Cerebellar cortex (tissue), 1 donor: ENCODE measurements at regions not wholly inside any gene's neighbourhood (a gene's known extent, or its start where the extent isn't known, plus 50 kb on each side); places are given as distances from the start of the nearest gene placed in this dataset.

Experiments
- DNase-seq: peaks from one replicate; pipeline ENCODE4 v3.0.0-alpha.2; 2015; ENCODE audit warnings: low spot score

DNA sequence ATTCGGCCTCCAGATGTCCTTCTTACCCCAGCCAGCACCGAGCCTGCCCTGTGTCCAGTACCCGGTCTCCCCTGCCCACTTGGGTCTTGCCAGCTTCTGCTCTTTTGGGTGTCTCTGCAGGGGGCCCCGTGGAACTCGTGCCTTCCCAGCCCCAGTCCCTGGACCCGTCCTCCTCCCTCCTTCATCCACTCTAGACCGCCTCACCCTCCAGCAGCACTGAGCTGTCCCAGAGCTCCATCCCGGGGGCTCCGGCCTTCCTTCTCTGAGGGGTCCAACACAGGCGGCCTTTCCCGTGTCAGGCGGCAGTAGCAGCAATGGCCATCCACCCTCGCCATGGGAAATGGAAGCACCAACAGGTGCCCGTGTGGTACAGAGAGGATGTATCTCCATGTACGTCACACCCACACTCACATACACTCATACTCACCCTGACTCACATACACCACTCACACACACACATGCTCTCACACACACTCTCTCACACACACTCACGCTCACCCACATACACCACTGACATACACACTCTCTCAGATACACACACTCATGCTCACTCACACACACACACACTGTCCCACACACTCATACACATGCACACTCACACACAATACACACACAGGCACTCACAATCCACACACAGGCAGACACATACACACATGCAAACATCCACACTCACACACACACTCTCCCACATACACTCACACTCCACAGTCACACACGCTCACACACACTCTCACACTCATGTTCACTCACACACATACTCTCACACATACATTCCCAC, 827.5 kb upstream of the SALL3 start:
- DNase-seq = no peak

DNA sequence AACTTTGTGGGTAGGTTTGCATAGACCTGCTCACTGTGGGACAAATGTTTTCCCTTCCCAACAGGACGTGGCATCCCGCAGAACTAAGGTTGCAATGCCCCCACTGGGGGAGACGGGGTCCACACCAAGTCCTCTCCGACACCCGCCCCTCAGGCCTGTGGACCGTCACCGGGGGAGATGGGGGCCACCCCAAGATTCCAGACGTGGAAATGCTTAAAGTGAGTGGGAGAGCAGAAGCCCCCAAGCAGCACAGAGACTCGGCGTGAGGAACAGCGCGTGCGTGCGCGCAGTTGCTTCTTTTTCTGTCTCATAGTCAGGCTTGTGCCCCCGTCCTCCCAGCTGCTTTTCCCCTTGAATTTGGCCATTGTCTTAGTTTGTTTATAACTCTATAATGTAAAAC, 826.3 kb upstream of the SALL3 start:
- no peak for DNase-seq

DNA sequence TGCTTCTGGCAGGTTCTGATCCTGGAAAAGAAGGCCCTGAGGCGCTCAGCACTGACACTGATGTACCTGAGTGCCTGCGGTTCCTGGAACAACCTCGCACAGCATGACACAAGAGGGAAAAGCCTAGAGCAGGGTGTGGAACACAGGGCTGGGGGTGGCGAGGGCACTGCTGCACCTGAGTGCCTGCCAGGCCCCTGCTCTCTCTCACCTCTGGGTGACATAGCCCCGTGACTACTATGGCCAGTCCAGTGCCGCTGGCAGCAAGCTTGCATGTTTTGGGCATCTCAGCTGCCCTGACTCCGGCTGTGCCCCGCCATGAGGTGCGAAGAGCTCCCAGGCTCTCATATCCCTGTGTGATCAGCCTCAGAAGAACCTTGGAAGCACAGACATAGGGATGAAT, 825.2 kb upstream of the SALL3 start:
- no peak for DNase-seq

DNA sequence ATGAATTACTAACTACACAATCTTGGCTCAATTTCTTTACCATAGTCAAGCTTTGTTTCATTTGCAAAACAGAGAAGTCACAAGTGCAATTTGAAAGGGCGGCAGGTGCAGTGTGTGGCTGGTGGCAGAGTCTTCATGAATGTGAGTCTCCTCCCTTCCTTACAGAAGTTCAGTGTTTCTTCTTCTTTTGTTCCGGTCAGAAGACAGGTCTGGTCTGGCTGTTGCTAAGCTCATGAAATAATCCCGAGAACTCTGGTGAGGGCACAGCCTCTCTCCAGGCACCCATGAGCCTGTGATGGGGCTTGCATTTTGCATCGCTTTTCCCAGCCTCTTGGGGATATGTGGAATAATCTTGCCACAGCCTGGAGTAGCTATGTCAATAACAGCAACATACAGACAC, 824.8 kb upstream of the SALL3 start:
- DNase-seq = no peak

DNA sequence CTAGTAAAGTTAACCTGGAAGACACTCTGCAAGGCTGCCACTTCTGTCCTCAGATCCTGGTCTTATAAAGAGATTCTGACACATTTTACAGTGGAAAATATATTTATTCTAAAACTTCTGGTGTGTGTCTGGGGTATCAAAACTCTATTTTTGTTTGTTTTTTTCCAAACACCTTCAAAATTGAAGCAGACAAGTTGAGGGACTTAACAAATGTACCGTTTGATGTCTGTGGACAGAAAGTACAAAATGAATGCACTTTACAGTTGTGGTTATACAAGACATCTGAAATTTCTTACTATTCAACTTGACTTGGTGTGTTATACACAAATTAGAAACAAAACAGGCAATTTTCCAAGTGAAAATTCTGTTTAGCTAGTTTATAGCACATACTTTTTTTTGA, 823.2 kb upstream of the SALL3 start:
- DNase-seq = no peak

DNA sequence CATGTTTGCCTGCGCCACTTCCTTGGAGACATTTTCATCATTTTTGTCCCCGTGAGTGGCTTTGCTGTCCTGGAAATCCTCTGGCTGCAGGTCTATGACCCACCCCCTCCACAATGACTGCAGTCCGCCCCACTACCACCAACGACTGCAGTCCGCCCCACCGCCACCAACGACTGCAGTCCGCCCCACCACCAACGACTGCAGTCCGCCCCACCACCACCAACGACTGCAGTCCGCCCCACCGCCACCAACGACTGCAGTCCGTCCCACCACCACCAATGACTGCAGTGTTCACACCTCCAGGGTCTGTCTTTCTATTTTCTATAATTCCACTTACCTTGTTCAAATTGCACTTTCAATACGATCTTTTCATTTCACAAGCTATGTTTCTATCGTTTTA, 820.7 kb upstream of the SALL3 start:
- DNase-seq = no peak

DNA sequence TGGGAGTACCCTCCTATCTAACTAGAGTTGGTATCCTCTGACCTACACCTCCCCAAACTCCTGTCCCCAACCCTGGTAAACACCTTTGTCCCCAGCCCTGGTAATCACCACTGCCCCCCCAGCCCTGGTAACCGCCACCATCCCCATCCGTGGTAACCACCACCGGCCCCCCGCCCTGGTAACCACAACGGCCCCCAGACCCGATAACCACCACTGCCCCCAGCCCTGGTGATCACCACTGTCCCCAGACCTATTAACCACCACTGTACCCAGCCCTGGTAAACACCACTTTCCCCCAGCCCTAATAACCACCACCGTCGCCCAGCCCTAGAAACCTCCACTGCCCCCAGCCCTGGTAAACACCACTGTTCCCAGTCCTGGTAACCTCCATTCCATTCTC, 820.2 kb upstream of the SALL3 start:
- DNase-seq = no peak

DNA sequence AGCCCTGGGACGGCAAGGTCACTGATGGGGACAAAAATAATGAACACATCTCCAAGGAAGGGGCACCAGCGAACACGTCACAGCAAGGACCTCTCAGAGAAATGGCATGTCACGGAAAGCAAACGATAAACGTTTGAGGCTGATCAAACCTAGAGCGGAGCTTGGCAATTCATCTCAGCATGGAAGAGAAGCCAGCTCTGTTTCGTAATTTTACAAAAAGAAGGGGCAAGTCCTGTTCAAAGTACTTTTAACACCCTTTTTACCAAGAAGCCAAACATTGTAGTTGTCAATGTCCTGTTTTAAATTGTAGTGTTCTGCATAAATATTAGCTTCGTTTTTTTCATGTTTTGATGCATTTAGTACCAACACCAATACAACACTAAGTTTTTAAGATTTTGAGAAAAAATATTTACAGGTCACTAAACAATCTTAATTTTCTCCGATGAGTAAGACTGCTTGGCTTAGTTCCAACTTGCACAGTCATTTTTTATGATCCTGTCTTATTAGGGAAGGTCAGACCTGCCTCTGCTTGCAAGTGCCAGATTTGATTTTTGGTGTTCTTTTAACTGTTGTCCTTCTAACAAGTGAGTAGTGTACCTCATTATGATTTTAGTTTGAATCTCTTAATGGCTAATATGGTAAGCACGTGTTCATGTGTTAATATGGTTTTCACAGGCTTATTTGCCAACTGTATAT, 818.5 kb upstream of the SALL3 start:
- DNase-seq = no peak

DNA sequence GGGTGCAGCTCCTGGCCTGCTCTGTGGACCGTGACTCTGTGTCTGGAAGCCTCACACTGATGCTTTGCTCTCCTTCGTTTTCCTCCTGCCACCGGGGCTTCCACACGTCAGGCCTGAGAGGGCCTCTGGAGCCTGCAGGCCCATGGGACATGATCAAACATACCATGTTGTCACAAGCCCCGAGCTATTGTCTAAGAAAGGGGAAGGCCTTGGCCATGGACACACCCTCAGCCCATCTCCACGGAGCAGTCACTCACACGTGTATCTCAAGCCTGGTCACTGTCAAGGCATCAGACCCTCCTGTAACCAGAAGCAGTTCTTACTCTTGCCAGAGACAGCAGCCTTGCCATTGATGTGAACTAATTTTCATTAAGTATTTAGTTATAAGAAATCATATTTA, 814.1 kb upstream of the SALL3 start:
- no peak for DNase-seq

DNA sequence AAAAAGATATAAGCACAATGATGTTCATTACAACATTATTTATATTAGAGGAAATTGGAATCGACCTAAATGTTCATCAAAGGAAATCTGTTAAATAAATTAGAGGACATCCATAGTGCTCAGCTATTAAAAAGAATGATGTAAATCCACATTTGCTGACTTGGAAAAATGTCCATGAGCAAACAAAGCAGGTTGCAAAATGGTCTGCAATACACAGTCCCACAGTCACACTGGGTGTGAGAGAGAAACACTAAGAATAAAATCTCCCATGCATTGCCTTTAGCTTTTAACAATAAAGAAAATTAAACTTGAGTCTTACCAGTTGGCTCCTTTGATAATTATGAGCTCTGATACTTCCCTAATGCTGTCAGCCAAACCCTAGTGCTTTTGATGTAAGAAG, 811.1 kb upstream of the SALL3 start:
- no peak for DNase-seq

DNA sequence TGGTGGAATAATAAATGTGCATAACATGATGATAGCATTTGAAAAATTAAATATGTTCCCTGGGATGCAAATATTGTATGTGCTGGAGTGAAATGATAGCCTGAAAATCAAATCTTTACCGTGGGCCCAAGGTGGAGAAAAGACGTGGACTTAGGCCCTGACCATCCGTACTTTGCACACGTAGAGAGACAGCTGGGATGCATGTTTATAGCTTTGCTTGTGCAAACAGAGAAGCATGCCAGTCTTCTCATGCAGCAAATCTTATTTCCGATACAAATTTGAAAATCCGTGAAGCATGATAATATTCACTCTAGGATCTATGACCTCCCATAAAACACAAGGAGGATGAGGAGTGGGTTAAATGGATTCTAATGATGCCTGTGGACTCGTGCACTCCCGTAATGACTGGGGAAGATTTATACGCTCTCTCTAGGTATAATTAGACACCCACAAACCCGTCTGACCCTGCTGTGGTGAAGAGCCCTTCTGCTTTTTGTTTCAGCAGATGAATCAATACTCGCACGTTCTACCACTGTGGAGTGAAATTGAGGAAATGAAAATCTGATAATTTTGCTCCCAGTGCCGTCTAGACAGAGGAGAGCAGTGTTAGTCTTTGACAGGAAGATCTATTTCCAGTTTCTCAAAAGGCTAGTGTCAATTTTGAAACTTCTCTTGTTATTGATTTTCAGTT, 810.3 kb upstream of the SALL3 start:
- no peak for DNase-seq

DNA sequence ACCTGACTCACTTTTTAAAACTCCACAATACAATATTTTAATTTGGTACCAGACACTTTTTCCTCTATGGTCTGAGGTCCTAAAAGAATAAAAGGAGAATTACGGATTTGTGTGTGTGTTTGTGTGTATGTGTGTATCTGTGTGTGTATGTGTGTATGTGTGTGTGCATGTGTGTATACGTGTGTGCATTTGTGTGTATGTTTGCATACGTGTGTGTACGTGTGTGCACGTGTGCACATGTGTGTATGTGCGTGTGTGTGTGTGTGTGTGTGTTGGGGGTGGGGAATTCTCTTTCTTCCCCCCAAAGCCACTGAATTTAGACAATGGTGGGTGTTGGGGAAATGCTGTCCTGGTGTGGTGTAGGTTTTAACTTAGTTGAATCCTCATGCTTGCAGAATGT, 807.7 kb upstream of the SALL3 start:
- DNase-seq = no peak

DNA sequence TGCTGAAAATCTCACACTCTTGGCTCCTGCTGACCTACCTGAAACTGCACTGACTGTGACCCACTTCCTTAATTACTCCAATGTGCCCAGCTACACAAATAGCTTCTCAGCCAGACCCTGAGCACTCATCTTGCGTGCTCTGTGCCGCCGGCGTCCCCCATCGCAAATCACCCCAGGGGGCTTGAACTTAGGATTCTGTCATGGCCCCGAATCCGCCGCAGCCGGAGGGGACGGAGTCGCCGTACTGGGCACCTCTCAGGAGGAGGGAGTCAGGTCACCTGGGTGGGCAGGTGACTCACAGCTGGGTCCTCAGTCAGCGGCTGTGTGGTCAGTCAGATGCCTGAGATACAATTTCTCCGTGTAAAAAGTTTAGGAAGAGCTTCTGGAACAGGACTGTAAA, 804.9 kb upstream of the SALL3 start:
- DNase-seq = no peak

DNA sequence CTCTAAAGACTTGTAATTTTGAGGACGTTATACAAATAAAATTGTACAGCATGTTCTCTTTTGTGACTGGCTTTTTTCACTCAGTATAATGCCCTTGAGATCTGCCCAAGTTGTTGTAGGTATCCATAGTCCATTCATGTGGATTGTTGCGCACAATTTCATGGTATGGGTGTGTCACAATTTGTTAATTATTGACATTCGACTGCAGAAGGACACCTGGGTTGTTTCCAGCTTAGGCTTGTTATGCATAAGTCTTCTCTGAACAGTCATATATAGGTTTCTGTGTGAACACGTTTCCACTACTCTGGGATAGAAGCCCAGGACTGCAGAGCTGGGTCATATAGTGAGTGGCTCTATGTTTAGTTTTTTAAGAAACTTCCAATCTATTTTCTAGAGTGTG, 800.8 kb upstream of the SALL3 start:
- no peak for DNase-seq

DNA sequence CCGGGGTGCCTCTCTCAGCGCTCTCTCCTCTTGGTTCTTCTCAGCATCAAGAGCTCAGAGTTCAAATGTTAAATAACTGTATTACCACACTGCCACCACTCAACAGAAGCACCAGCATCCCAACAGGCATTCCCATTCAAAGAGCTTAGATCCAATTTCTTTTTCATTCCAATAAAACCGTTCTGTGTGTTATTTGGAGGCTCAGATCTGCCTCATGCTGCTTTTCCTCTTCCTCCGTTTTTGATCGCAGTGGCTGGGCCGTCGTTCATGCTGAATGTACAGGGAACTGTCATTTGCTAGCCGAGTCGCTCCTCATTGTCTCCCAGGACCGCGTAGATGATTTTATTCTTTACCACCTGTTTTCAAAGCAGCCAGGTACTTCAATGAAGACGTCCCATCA, 798.9 kb upstream of the SALL3 start:
- DNase-seq = no peak

DNA sequence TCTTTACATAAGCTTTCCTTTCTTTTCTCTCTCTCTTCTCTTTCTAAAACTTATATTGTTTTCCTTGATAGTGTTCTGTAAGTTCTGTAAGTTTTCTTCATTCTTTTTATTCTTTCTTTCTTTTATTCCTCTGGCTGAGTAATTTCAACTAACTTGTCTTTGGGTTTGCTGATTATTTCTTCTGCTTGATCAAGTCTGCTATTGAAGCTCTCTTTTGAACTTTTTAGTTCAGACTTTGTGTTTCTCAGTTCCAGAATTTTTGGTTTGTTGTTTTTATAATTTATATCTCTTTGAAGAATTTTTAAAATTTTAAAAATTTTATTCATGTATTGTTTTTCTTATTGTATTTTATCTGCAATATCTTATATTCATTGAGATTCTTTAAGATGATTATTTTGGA, 795.8 kb upstream of the SALL3 start:
- DNase-seq = no peak

DNA sequence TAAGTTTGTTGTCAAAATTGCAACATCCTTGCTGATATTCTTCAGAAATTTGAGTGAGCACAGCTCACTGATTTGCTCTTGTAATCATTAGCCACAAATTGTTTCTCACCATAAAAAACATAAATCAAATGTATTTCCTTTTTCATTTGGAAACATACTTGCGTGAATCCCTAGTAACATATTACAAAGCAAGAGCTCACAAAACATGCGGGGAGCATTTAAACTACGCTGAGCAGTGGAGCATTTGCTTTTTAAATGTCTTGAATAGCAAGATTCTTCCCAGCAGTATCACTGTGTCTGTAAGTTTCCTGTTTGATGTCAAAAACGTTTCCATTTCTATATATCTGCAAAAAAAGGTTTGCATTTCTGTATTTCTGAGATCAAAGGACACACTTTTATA, 788.3 kb upstream of the SALL3 start:
- DNase-seq = no peak

DNA sequence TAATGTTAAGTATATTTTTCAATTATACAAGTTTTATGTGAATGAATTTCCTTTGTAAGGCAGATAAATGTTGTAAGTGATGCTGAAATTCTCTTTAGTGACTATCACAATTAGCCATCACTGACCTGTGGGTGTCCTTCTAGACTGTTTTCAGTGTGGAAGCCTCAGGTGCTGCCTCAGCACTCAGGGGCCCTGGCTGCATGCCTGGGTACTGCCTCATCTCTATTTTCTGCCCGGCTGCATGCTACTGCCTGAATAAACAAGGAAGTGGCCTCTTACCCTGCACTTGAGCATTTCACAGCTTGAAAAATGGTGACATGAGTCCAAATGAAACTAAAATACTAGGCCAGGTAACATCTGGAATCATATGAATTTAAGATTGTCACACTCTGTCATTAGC, 787.6 kb upstream of the SALL3 start:
- DNase-seq = no peak

DNA sequence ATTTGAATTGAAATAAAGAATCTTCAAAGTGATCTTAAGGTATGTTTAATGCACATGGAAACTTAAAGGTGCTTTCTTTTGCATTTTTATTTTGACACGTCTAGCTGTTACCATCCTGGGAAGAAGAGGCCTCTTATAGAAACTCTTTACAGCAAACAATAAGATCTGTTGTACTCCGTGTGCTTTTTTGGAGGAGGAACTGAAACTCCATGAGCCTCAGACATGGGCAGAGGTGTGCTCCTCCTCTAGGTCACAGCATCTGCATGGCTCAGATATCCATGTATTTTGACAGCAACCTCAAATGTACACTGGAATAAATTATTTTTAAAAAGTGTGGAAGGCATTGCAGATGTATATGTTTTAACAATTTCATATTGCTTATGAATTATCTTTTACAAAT, 783.3 kb upstream of the SALL3 start:
- DNase-seq = no peak

DNA sequence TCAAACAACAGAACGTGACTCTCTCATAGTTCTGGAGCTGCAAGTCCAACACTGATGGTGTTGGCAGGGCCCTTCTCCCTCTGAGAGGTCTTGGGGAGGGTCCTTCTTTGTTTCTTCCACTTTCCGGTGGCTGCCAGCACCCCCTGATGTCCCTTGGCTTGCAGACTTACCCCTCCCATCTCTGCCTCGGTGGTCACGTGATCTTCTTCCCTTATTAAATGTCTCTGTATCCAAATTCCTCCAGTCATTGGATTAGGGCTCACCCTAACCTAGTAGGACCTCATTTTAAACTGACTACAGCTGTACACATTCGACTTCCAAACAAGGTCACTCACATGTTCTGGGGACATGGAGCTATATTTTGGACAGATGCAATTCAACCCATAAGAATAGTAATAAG, 780.6 kb upstream of the SALL3 start:
- no peak for DNase-seq

DNA sequence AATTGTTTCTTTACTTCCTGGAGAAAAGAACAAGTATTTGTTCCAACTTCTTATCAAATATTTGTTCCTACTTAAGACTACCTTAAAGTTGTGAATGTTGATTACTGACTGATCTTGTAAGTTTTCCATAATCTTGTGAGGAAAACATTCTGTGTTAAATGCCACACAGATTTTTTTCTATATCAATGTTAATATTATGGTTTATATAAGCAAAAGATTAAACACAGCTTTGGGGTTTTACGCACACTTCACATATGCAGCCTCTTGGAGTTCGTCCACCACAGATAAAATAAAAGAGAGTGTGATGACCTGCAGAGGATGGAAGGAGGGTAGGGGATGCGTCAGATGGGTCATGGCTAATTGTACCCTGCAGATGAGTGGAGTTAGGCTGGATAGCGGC, 780.0 kb upstream of the SALL3 start:
- no peak for DNase-seq

DNA sequence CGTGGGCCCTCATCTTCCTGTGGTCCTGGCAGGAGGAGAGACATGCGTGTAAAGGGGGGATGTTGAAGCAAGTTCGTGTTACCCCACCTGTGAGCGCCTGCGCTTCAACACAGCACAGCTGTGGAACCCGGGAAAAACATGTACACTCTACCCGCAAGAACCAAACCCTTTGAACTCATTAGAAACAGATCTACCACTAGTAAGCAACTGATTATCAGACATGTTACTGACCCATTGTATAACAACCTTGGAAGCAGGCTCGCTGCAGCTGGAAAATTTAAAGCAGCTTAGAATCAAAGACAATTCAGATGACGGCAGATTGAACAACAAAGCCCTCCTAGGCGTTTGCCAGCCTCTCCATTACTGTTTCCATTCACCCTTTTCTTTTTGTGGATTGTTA, 771.7 kb upstream of the SALL3 start:
- no peak for DNase-seq

DNA sequence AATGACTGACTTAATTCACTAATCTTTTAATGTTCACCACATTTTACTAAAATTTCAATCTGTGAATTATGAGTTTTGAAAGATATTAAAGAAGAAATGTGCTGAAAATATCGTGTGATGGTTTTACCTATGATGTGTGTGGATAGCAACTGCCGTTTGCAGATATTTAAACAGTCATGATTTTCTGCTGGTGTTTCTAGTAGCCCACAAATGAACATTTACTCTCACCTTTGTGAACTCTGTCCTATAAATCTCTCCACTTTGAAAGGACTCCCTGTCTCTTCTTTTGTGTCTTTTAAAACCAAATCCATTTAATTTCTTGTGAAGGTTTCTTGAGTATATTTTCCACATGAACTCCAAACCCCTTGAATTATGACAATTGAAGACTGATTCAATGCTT, 771.2 kb upstream of the SALL3 start:
- DNase-seq = no peak
